ENCODE measurements at regions not wholly inside any gene's neighbourhood (a gene's known extent, or its start where the extent isn't known, plus 50 kb on each side); places are given as distances from the start of the nearest gene placed in this dataset.

DNA sequence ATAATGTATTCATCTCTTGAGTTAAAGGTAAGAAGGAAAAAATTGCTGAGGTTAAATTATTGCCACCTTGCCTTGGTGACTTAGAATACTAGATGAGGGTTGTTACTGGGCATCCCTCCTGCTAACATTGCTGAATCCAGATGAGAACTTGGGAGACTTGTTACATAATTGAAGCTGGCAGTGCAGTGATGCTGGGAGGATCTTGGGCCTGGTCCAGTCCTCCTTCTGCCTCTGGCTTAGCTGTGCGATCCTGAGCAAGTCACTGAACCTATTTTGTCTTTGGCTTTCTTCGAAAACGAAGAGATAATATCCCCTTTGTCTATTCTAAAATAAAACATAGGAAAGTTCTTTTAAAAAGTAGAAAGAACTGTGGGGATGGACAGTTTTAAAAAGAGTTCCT, 244.9 kb upstream of the NRIP1 start:
- TF ChIP-seq, protein P1, sequence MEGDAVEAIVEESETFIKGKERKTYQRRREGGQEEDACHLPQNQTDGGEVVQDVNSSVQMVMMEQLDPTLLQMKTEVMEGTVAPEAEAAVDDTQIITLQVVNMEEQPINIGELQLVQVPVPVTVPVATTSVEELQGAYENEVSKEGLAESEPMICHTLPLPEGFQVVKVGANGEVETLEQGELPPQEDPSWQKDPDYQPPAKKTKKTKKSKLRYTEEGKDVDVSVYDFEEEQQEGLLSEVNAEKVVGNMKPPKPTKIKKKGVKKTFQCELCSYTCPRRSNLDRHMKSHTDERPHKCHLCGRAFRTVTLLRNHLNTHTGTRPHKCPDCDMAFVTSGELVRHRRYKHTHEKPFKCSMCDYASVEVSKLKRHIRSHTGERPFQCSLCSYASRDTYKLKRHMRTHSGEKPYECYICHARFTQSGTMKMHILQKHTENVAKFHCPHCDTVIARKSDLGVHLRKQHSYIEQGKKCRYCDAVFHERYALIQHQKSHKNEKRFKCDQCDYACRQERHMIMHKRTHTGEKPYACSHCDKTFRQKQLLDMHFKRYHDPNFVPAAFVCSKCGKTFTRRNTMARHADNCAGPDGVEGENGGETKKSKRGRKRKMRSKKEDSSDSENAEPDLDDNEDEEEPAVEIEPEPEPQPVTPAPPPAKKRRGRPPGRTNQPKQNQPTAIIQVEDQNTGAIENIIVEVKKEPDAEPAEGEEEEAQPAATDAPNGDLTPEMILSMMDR (conservative IDR thresholded peaks at IDR 0.05): no peak
- no peak for TF ChIP-seq ZFX (IDR thresholded peaks at IDR 0.05)

All from C4-2B (cell line).